ENCODE measurements at regions not wholly inside any gene's neighbourhood (a gene's known extent, or its start where the extent isn't known, plus 50 kb on each side); places are given as distances from the start of the nearest gene placed in this dataset.
"Not testable (repeated sequence)": the region's sequence is repeated elsewhere in the genome, so short reads cannot be mapped to it uniquely, and the experiment has no call there.

DNA sequence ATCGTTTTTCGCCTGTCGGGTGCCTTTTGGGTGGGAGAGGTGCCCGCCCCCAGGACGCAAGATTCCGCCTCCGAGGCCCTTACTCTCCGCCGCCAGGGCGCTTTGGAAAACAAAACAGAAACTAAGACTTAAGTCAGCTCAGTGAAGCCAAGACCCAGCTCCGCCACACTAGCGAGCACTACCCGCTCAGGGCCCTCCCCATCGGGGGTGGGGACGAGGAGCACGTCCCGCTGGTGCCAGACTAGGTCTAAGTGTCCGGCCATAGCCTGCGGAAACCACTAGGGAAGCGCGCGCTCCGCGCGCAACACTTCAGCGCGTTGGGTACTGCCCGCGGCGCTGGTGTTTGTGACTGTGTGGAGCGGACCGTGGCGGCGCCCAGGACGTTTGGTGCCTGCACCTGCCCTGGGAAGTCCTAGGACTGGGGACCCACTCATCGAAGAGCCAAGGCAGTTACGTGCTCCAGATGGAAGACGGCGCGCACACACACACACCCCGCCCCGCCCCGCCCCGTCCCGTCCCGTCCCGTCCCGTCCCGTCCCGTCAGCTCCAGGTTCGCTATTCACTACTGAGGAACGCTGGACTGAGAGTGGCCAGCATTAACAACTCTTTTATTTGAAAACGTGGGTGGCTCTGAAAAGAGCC, 57.6 kb upstream of the BOLA1 start:
- H3K9me3 ChIP-seq (ENCODE audit: control insufficient read depth, insufficient read depth, low read depth, low read length); POLR2A ChIA-PET; CTCF ChIA-PET; H3K36me3 ChIP-seq (ENCODE audit: control insufficient read depth in 2 of 2, insufficient read depth in 1 of 2, low read length in 2 of 2); H3K4me1 ChIP-seq (ENCODE audit: control insufficient read depth, insufficient read depth, low read length); H3K27ac ChIP-seq (ENCODE audit: extremely low read depth, low read depth, low read length); H3K4me3 ChIP-seq (ENCODE audit: low read depth, low read length): not testable (repeated sequence)

- POLR2A ChIA-PET = interaction anchor here (1.5 kb wide), 1 partner anchor 44 kb away, joined by 18 read pairs; a partner anchor contains a TSS
- H3K9me3 ChIP-seq (ENCODE audit: control insufficient read depth, insufficient read depth, low read depth, low read length); H3K4me3 ChIP-seq (ENCODE audit: low read depth, low read length); H3K27ac ChIP-seq (ENCODE audit: extremely low read depth, low read depth, low read length); CTCF ChIA-PET; H3K4me1 ChIP-seq (ENCODE audit: control insufficient read depth, insufficient read depth, low read length); H3K36me3 ChIP-seq (ENCODE audit: control insufficient read depth in 2 of 2, insufficient read depth in 1 of 2, low read length in 2 of 2): not testable (repeated sequence)
Observed at GRCh38 chr1:149842458-149843064, 56.8 kb upstream of the BOLA1 start.

DNA sequence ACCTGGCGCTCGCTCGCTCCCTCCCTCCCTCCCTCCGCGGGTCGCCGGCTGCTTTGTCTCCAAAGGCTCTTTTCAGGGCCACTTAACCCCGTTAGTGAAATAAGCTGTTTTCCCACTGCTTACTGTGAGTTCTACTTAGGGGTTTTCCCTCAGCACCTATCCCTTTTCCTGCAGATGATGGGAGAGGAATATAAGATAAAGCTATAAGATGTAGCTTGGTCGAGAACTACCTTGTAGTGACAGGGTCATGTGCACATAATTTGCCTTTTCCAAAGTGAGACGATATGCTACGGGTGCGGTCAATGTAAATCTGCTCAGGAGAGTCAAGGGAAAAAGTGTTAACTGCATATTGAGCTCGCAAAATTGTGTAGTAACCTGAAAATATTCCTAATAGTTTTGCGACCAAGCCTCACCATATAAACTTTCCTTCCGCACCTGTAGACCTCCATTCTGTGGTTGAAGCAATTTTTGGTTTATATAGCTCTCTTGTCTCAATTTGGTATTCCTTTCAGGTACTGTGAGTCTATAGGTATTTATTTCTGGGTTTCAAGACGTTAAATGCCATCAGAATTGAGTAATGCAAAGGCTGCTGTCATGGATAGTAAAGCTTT, 55.8 kb upstream of the BOLA1 start:
- peak overlapping the region; percentile 54 for H3K4me3 ChIP-seq (ENCODE audit: low read depth, low read length)
- ChIA-PET CTCF (interaction anchor here (0.6 kb wide), 1 partner anchor 358 kb away, joined by 3 read pairs; no protein-coding TSS in a partner anchor), POLR2A (interaction anchor here (1.5 kb wide), 1 partner anchor 43 kb away, joined by 18 read pairs; a partner anchor contains a TSS)
- H3K9me3 ChIP-seq (ENCODE audit: control insufficient read depth, insufficient read depth, low read depth, low read length) = no peaks in the 10 kb centered on the region
- H3K36me3 ChIP-seq (ENCODE audit: control insufficient read depth in 2 of 2, insufficient read depth in 1 of 2, low read length in 2 of 2) = peaks cover 0 to 7% of the 10 kb centered on the region in 2 experiments; a peak in 1 of 3 replicates
- 0 out of 2 replicates have a peak, but pooled peaks cover 8% of the 10 kb centered on the region for H3K4me1 ChIP-seq (ENCODE audit: control insufficient read depth, insufficient read depth, low read length)
- H3K27ac ChIP-seq (ENCODE audit: extremely low read depth, low read depth, low read length) = no peak overlapping the region
- TF ChIP-seq MEIS1 (CRISPR knock-in tag; IDR thresholded peaks at IDR 0.05; ENCODE audit: borderline replicate concordance) (no peak), YY1 (tag by site-specific recombination; IDR thresholded peaks at IDR 0.05) (no peak), PRDM1 (tag by site-specific recombination; IDR thresholded peaks at IDR 0.05) (0 out of 2 replicates have a peak, but pooled peaks have one; percentile 12), KLF10 (tag by site-specific recombination; IDR thresholded peaks at IDR 0.05) (no peak), ZNF335 (tag by site-specific recombination; conservative IDR thresholded peaks at IDR 0.05) (peak; percentile 30; the same call in 1 of the 2 replicates), INSM2 (tag by site-specific recombination; IDR thresholded peaks at IDR 0.05) (peak; percentile 47; the same call in 1 of the 2 replicates), SETDB1 (IDR thresholded peaks at IDR 0.05; ENCODE audit: insufficient read length, low read length) (no peak), ZFP3 (tag by site-specific recombination; IDR thresholded peaks at IDR 0.05; ENCODE audit: low read depth) (no peak), ZNF560 (tag by site-specific recombination; IDR thresholded peaks at IDR 0.05; ENCODE audit: borderline replicate concordance) (no peak), ZNF341 (tag by site-specific recombination; IDR thresholded peaks at IDR 0.05; ENCODE audit: low read depth) (no peak), AEBP2 (tag by site-specific recombination; IDR thresholded peaks at IDR 0.05; ENCODE audit: borderline replicate concordance) (no peak), ZNF792 (tag by site-specific recombination; IDR thresholded peaks at IDR 0.05) (no peak), ZBTB17 (tag by site-specific recombination; IDR thresholded peaks at IDR 0.05) (0 out of 2 replicates have a peak, but pooled peaks have one; percentile 16)
- TF ChIP-seq, protein P1, sequence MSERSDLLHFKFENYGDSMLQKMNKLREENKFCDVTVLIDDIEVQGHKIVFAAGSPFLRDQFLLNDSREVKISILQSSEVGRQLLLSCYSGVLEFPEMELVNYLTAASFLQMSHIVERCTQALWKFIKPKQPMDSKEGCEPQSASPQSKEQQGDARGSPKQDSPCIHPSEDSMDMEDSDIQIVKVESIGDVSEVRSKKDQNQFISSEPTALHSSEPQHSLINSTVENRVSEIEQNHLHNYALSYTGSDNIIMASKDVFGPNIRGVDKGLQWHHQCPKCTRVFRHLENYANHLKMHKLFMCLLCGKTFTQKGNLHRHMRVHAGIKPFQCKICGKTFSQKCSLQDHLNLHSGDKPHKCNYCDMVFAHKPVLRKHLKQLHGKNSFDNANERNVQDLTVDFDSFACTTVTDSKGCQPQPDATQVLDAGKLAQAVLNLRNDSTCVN (tag by site-specific recombination; optimal IDR thresholded peaks at IDR 0.05) = peak; percentile 52
